ENCODE measurements at regions not wholly inside any gene's neighbourhood (a gene's known extent, or its start where the extent isn't known, plus 50 kb on each side); places are given as distances from the start of the nearest gene placed in this dataset.

DNA sequence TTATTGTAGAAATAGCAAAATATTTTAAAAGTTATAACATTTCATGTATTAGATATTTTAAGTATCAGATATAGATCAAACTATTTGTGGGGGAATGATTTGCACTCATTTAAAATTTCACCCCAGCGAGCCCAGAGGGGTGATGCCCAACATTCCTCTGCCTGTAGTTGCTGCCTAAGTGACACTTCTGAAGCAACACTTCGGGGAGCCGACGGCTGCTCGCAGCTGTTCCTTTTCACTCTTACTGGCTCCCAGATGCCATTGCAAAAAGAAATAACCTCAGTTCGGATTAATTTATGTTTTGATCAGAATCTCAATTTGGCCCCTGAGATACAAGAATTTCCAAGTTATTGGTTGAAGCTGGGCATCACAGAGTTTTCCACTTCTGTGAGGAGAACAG is 603.8 kb downstream of the PLCL1 start:
- H3K9ac ChIP-seq (ENCODE audit: low read length in 2 of 2): no peak overlapping the region
- H3K27me3 ChIP-seq (ENCODE audit: control insufficient read depth in 1 of 2, insufficient read depth in 2 of 2, low read length in 2 of 2): no peaks in the 10 kb centered on the region
- H3K9me3 ChIP-seq (ENCODE audit: control insufficient read depth in 2 of 2, low read length in 2 of 2): no peaks in the 10 kb centered on the region
- H3K36me3 ChIP-seq (ENCODE audit: control insufficient read depth in 2 of 2, insufficient read depth in 2 of 2, low read length in 2 of 2): no peaks in the 10 kb centered on the region
- H3K27ac ChIP-seq (ENCODE audit: low read length): no peak overlapping the region
- H3K4me3 ChIP-seq (ENCODE audit: low read length in 2 of 2): no peak overlapping the region
- no peaks in the 10 kb centered on the region for H3K4me1 ChIP-seq (ENCODE audit: control insufficient read depth, insufficient read depth, low read length)

- Histone ChIP-seq H3K4me1 (ENCODE audit: control insufficient read depth, insufficient read depth, low read length) (no peaks in the 10 kb centered on the region), H3K9ac (ENCODE audit: low read length in 2 of 2) (no peak overlapping the region), H3K36me3 (ENCODE audit: control insufficient read depth in 2 of 2, insufficient read depth in 2 of 2, low read length in 2 of 2) (no peaks in the 10 kb centered on the region), H3K27me3 (ENCODE audit: control insufficient read depth in 1 of 2, insufficient read depth in 2 of 2, low read length in 2 of 2) (no peaks in the 10 kb centered on the region), H3K4me3 (ENCODE audit: low read length in 2 of 2) (no peak overlapping the region), H3K27ac (ENCODE audit: low read length) (no peak overlapping the region), H3K9me3 (ENCODE audit: control insufficient read depth in 2 of 2, low read length in 2 of 2) (no peaks in the 10 kb centered on the region)
These were observed 600.9 kb downstream of the PLCL1 start for GRCh38 chr2:198405311-198405710.

DNA sequence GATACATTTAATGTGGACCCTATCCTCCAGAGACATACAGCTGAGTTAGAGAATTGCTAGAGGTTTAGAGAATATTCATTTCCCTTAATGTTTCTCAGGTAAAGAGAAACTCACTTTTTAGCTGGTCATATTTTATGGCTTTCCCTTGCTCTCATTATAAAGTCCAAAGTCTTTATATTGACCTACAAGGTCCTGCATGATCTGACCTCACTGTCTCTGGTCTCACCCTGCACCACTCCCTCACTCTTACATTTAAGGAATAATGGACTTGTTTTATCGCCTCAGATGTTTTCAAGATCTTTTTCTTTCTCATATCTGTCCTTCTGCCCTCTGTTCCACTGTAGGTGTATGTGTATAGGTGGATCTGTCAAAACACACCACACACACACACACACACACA is 597.3 kb downstream of the PLCL1 start:
- no peaks in the 10 kb centered on the region for H3K27me3 ChIP-seq (ENCODE audit: control insufficient read depth in 1 of 2, insufficient read depth in 2 of 2, low read length in 2 of 2)
- no peaks in the 10 kb centered on the region for H3K9me3 ChIP-seq (ENCODE audit: control insufficient read depth in 2 of 2, low read length in 2 of 2)
- H3K36me3 ChIP-seq (ENCODE audit: control insufficient read depth in 2 of 2, insufficient read depth in 2 of 2, low read length in 2 of 2): no peaks in the 10 kb centered on the region
- no peak overlapping the region for H3K27ac ChIP-seq (ENCODE audit: low read length)
- H3K9ac ChIP-seq (ENCODE audit: low read length in 2 of 2): no peak overlapping the region
- H3K4me1 ChIP-seq (ENCODE audit: control insufficient read depth, insufficient read depth, low read length): no peaks in the 10 kb centered on the region
- no peak overlapping the region for H3K4me3 ChIP-seq (ENCODE audit: low read length in 2 of 2)

DNA sequence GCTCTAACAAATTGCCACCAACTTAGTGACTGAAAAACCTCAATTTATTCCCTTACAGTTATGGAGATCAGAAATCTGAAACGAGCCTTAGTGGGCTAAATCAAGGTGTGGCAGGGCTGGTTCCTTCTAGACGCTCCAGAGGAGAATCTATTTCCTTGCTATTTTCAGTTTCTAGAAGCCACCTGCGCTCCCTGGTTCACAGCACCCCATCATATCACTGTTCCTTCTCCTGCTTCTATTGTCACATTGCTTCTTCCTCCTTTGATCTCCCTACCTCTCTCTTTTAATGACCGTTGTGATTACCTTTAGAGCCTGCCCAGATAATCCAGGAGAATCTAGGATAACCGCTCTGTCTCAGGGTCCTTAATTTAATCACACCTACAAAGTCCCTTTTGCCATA is 596.6 kb downstream of the PLCL1 start:
- Histone ChIP-seq H3K4me3 (ENCODE audit: low read length in 2 of 2) (no peak overlapping the region), H3K9me3 (ENCODE audit: control insufficient read depth in 2 of 2, low read length in 2 of 2) (no peaks in the 10 kb centered on the region), H3K9ac (ENCODE audit: low read length in 2 of 2) (no peak overlapping the region), H3K36me3 (ENCODE audit: control insufficient read depth in 2 of 2, insufficient read depth in 2 of 2, low read length in 2 of 2) (no peaks in the 10 kb centered on the region), H3K27me3 (ENCODE audit: control insufficient read depth in 1 of 2, insufficient read depth in 2 of 2, low read length in 2 of 2) (no peaks in the 10 kb centered on the region), H3K27ac (ENCODE audit: low read length) (no peak overlapping the region), H3K4me1 (ENCODE audit: control insufficient read depth, insufficient read depth, low read length) (no peaks in the 10 kb centered on the region)

DNA sequence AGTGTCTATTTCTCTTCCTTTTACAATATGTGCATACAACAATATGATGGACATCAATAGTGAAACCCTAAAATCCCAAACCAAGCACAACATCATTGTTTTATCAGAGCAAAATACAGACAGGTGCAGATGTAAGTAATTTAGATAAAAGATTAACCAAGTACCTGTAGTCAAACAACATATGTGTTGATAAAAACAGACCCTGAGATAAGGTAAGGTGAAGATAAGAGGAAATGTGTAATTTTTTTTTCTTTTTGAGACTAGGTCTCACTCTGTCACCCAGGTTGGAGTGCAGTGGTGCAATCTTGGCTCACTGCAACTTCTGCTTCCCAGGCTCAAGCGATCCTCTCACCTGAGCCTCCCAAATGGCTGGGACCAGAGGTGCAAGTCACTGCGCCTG is 589.8 kb downstream of the PLCL1 start:
- Histone ChIP-seq H3K9ac (ENCODE audit: low read length in 2 of 2) (no peak overlapping the region), H3K4me1 (ENCODE audit: control insufficient read depth, insufficient read depth, low read length) (no peaks in the 10 kb centered on the region), H3K27ac (ENCODE audit: low read length) (no peak overlapping the region), H3K9me3 (ENCODE audit: control insufficient read depth in 2 of 2, low read length in 2 of 2) (no peaks in the 10 kb centered on the region), H3K4me3 (ENCODE audit: low read length in 2 of 2) (no peak overlapping the region), H3K27me3 (ENCODE audit: control insufficient read depth in 1 of 2, insufficient read depth in 2 of 2, low read length in 2 of 2) (no peaks in the 10 kb centered on the region), H3K36me3 (ENCODE audit: control insufficient read depth in 2 of 2, insufficient read depth in 2 of 2, low read length in 2 of 2) (no peaks in the 10 kb centered on the region)

DNA sequence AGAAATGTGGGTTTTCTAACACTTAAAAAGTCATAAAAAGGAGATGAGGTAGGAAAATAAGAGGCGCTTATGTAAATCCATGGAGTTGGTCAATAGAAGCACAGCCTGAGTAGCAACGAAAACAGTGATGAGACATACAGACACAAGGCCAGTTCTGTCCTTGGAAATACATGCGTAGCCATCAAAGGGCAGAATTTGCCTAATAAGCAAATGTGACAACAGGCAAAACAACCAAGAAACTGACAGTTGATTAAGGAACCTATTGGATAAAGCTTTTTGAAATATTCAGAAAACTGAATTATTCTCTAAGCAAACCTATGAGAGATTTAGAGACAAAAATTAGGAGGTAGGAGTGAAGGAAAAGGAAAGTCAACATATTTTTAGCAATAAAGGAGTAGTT is 586.3 kb downstream of the PLCL1 start:
- H3K27ac ChIP-seq (ENCODE audit: low read length): no peak overlapping the region
- H3K9ac ChIP-seq (ENCODE audit: low read length in 2 of 2): no peak overlapping the region
- no peaks in the 10 kb centered on the region for H3K4me1 ChIP-seq (ENCODE audit: control insufficient read depth, insufficient read depth, low read length)
- no peaks in the 10 kb centered on the region for H3K9me3 ChIP-seq (ENCODE audit: control insufficient read depth in 2 of 2, low read length in 2 of 2)
- H3K27me3 ChIP-seq (ENCODE audit: control insufficient read depth in 1 of 2, insufficient read depth in 2 of 2, low read length in 2 of 2): no peaks in the 10 kb centered on the region
- no peaks in the 10 kb centered on the region for H3K36me3 ChIP-seq (ENCODE audit: control insufficient read depth in 2 of 2, insufficient read depth in 2 of 2, low read length in 2 of 2)
- H3K4me3 ChIP-seq (ENCODE audit: low read length in 2 of 2): no peak overlapping the region

DNA sequence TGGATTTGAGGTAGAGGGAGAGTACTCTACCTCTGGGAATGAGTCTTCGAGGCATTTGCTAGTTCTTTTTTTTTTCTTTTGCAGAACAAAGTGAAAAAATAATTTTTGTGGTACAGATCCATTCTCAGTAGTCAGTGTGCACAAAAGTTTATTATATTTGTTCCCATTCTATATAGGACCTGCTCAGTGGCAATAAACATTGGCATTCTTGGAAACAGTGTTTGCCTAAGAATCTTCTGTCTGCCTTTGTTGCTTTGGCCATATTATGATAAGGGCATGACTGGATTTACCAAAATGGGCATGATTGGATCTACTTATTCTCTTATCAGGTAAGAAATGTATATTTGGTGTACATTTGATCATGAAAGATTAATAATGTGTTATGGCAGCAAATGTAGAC is 583.3 kb downstream of the PLCL1 start:
- H3K27ac ChIP-seq (ENCODE audit: low read length): no peak overlapping the region
- H3K9me3 ChIP-seq (ENCODE audit: control insufficient read depth in 2 of 2, low read length in 2 of 2): no peaks in the 10 kb centered on the region
- no peaks in the 10 kb centered on the region for H3K4me1 ChIP-seq (ENCODE audit: control insufficient read depth, insufficient read depth, low read length)
- no peak overlapping the region for H3K4me3 ChIP-seq (ENCODE audit: low read length in 2 of 2)
- H3K36me3 ChIP-seq (ENCODE audit: control insufficient read depth in 2 of 2, insufficient read depth in 2 of 2, low read length in 2 of 2): no peaks in the 10 kb centered on the region
- no peaks in the 10 kb centered on the region for H3K27me3 ChIP-seq (ENCODE audit: control insufficient read depth in 1 of 2, insufficient read depth in 2 of 2, low read length in 2 of 2)
- no peak overlapping the region for H3K9ac ChIP-seq (ENCODE audit: low read length in 2 of 2)

- Histone ChIP-seq H3K9me3 (ENCODE audit: control insufficient read depth in 2 of 2, low read length in 2 of 2) (no peaks in the 10 kb centered on the region), H3K4me1 (ENCODE audit: control insufficient read depth, insufficient read depth, low read length) (no peaks in the 10 kb centered on the region), H3K4me3 (ENCODE audit: low read length in 2 of 2) (no peak overlapping the region), H3K9ac (ENCODE audit: low read length in 2 of 2) (no peak overlapping the region), H3K27ac (ENCODE audit: low read length) (no peak overlapping the region), H3K36me3 (ENCODE audit: control insufficient read depth in 2 of 2, insufficient read depth in 2 of 2, low read length in 2 of 2) (no peaks in the 10 kb centered on the region), H3K27me3 (ENCODE audit: control insufficient read depth in 1 of 2, insufficient read depth in 2 of 2, low read length in 2 of 2) (no peaks in the 10 kb centered on the region)
These were observed 581.5 kb downstream of the PLCL1 start for GRCh38 chr2:198385856-198386255.

DNA sequence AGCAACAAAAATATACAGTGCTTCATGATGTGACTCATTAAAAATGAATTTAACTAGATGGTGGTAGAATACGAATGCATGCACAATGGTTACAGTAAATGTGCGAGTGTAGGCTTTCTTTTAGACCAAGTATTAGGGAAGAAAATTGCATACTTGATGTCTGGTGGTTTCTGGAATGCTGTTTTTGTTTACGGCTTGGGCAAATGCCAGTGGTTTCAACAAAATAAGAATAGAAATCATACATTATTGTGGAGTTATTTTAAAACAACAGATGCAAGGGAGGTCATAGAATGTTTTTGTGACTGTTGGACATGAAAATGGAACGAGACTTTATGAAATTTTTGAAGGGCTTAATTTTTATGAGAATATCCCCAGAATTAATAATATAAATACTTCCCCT is 580.9 kb downstream of the PLCL1 start:
- H3K27me3 ChIP-seq (ENCODE audit: control insufficient read depth in 1 of 2, insufficient read depth in 2 of 2, low read length in 2 of 2): no peaks in the 10 kb centered on the region
- H3K4me1 ChIP-seq (ENCODE audit: control insufficient read depth, insufficient read depth, low read length): no peaks in the 10 kb centered on the region
- no peak overlapping the region for H3K27ac ChIP-seq (ENCODE audit: low read length)
- no peak overlapping the region for H3K9ac ChIP-seq (ENCODE audit: low read length in 2 of 2)
- no peaks in the 10 kb centered on the region for H3K36me3 ChIP-seq (ENCODE audit: control insufficient read depth in 2 of 2, insufficient read depth in 2 of 2, low read length in 2 of 2)
- no peaks in the 10 kb centered on the region for H3K9me3 ChIP-seq (ENCODE audit: control insufficient read depth in 2 of 2, low read length in 2 of 2)
- no peak overlapping the region for H3K4me3 ChIP-seq (ENCODE audit: low read length in 2 of 2)

DNA sequence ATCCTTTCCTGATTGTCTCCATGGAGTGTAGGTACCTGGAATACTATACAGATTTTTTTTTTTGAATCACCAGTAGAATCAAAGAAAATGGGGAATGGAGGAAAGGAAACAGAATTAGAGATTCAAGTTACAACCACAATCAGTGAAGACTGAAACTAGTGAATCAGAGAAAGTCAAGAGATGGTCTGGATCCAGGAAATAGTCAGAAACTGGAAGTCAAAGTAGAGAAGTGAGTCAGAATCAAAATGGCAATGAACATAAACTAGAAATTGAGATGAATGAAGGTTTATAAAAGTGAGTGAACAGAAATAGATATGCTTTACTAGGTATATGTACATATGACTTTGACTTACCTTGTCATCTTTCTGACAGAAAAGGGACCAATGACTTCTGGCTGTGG is 579.0 kb downstream of the PLCL1 start:
- Histone ChIP-seq H3K36me3 (ENCODE audit: control insufficient read depth in 2 of 2, insufficient read depth in 2 of 2, low read length in 2 of 2) (no peaks in the 10 kb centered on the region), H3K4me3 (ENCODE audit: low read length in 2 of 2) (no peak overlapping the region), H3K27me3 (ENCODE audit: control insufficient read depth in 1 of 2, insufficient read depth in 2 of 2, low read length in 2 of 2) (no peaks in the 10 kb centered on the region), H3K27ac (ENCODE audit: low read length) (no peak overlapping the region), H3K9ac (ENCODE audit: low read length in 2 of 2) (no peak overlapping the region), H3K9me3 (ENCODE audit: control insufficient read depth in 2 of 2, low read length in 2 of 2) (no peaks in the 10 kb centered on the region), H3K4me1 (ENCODE audit: control insufficient read depth, insufficient read depth, low read length) (no peaks in the 10 kb centered on the region)

GRCh38 chr2:198382811-198383210 is 578.4 kb downstream of the PLCL1 start:
- no peaks in the 10 kb centered on the region for H3K27me3 ChIP-seq (ENCODE audit: control insufficient read depth in 1 of 2, insufficient read depth in 2 of 2, low read length in 2 of 2)
- no peak overlapping the region for H3K4me3 ChIP-seq (ENCODE audit: low read length in 2 of 2)
- H3K36me3 ChIP-seq (ENCODE audit: control insufficient read depth in 2 of 2, insufficient read depth in 2 of 2, low read length in 2 of 2): no peaks in the 10 kb centered on the region
- H3K4me1 ChIP-seq (ENCODE audit: control insufficient read depth, insufficient read depth, low read length): no peaks in the 10 kb centered on the region
- H3K9ac ChIP-seq (ENCODE audit: low read length in 2 of 2): no peak overlapping the region
- no peaks in the 10 kb centered on the region for H3K9me3 ChIP-seq (ENCODE audit: control insufficient read depth in 2 of 2, low read length in 2 of 2)
- H3K27ac ChIP-seq (ENCODE audit: low read length): no peak overlapping the region

DNA sequence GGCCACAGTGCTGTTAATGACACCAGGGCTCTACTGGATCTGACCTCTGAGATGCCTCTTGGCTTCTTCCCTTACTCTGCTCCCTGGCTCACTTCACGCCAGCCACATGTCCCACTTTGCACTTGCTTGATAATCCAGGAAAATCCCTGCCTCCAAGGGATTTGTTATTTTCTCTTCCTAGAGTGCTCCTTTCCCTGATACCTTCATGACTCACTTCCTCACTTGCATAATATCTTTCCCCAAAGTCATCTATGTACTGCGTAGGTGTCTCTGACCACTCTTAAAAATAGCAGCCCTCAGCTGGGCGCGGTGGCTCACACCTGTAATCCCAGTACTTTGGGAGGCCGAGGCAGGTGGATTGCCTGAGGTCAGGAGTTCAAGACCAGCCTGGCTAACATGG is 572.3 kb downstream of the PLCL1 start:
- Histone ChIP-seq H3K4me3 (ENCODE audit: low read length in 2 of 2) (no peak overlapping the region), H3K27me3 (ENCODE audit: control insufficient read depth in 1 of 2, insufficient read depth in 2 of 2, low read length in 2 of 2) (no peaks in the 10 kb centered on the region), H3K9me3 (ENCODE audit: control insufficient read depth in 2 of 2, low read length in 2 of 2) (no peaks in the 10 kb centered on the region), H3K27ac (ENCODE audit: low read length) (no peak overlapping the region), H3K36me3 (ENCODE audit: control insufficient read depth in 2 of 2, insufficient read depth in 2 of 2, low read length in 2 of 2) (no peaks in the 10 kb centered on the region), H3K9ac (ENCODE audit: low read length in 2 of 2) (no peak overlapping the region), H3K4me1 (ENCODE audit: control insufficient read depth, insufficient read depth, low read length) (no peaks in the 10 kb centered on the region)

Measured in stomach smooth muscle (tissue), 2 donors.